HG03520 (cell line): ENCODE measurements at regions not wholly inside any gene's neighbourhood (a gene's known extent, or its start where the extent isn't known, plus 50 kb on each side); places are given as distances from the start of the nearest gene placed in this dataset.

Experiments
- ATAC-seq: cut with Tn5 transposase; IDR thresholded peaks from one replicate; pipeline ENCODE4 v1.9.1; 2021; ENCODE audit warnings: mild to moderate bottlenecking, moderate library complexity; ENCODE audit not compliant: unreplicated experiment

GRCh38 chr2:226142463-226142862, 657.2 kb downstream of the IRS1 start:
- no peak for ATAC-seq

DNA sequence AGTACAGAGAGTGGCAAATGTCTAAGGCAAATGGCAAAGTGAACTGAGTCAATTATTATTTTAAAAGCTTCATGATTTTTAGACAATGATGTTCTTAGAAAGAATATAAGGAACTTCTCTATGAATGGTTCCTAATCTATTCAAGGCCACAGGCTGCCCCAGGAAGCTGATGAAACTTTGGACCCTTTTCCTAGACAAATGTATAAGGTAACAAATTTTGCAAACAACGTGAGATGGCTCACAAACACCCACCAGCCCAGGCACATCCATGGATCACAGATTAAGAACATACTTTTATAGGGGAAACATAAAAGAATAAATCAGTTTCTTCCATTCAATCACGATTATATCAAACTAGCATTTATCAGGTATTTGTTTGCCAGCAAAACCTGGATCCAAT, 659.0 kb downstream of the IRS1 start:
- ATAC-seq, result no peak

GRCh38 chr2:226139759-226140158, 659.9 kb downstream of the IRS1 start:
- ATAC-seq, result no peak

- peak; percentile 27 for ATAC-seq
Measured at GRCh38 chr2:226137201-226137811, 662.3 kb downstream of the IRS1 start.

DNA sequence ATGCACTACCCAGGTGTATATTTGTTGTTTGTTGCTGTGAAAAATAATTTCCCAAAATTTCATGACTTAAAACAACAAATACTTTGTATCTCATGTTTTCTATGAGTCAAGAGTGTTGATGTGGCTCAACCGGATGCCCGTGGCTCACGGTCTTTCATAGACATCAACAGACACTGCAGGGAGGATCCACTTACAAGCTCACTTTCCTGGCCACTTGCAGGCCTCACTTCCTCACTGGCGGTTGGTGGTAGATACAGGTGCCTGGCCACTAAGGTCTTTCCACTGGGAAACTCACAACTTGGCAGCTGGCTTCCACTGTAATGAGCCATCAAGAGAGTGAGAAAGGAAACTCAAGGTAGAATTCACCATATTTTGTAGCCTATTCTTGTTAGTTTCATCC, 662.9 kb downstream of the IRS1 start:
- ATAC-seq, result peak; percentile 39

DNA sequence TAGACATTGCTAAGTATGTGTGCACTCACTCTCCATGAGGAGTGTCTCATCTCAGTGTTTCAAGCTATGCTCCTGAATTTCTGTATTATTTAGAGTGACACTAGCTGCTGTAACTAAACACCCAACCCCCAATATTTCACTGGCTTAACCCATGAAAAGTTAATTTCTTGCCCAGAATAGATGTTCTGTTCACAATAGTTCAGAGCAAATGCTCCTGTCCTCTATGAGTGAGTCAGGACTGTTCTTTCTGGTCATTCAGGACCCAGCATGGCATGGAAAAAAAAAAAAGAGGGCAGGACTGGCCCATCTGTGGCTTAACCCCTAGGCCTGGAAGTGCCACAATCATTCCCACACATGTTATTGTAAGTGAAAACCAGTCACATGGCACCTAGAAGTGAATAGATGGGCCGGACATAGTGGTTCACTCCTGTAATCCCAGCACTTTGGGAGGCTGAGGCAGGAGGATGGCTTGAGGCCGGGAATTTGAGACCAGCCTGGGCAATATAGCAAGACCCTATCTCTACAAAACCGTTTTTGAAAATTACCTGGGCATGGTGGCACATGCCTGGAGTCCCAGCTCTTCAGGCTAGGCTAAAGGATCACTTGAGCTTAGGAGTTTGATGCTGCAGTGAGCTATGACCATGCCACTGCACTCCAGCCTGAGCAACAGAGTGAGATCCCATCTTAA, 663.6 kb downstream of the IRS1 start:
- ATAC-seq, result no peak

DNA sequence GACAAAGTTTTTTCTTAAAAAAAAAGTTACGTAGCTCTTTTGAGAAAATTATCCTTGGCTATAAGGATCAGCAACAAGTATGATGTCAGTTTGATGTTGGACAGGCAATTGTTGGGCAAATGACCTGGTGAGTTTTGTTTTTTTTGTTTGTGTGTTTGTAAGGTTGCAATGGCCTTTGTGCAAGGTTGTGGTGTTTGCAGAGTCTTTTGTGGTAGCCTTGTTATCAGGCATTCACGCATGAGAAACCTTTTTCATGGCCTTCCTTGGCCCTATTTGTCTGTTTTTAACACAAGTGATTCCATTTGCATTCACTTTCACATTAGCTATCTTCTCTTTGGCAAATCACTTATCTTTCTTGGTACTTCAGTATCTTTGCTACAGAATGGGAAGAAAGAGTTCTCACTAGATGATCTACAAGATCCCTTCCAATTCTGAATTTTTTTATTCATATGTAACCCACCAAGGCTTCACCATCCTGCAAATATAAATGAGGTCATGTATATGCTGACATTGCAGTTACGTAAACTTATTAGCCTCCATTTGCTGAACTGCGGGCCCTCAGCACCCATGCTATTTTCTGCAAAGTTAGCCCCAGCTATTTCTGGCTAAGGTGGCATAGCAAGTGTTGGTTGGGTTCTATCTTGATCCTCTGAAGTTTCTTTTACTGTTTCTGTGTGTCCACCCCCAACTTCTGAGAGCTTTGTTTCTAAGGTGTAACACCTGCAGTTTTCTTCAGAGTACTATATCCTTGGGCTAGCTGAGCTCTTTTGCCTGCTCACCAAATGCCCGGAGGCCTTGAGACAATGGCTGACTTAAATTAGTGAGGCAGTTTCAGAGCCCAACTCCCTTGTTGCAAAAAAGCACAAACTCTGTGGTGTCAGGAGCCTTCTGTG, 667.1 kb downstream of the IRS1 start:
- no peak for ATAC-seq

GRCh38 chr2:226131299-226131784, 668.3 kb downstream of the IRS1 start:
- ATAC-seq, result no peak

- ATAC-seq, result no peak
Measured at GRCh38 chr2:226130192-226130591, 669.4 kb downstream of the IRS1 start.

DNA sequence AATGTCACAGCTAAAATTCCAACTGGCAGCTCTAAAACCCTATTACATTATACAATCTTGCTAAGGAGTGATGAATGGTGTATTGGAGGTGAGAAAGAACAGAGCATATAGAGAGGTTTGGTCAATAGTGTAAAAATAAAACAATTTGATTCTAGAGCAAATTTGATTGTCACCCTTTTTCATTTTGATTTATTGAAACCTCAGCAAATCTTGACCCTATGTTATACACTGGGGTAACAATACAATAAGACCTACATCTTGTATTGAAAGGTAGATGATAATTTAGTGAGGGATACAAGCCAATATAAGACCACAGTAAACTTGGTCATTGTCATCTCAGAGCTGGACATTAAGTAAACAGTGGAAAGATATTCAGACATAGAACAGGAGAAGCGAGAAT, 671.9 kb downstream of the IRS1 start:
- no peak for ATAC-seq

DNA sequence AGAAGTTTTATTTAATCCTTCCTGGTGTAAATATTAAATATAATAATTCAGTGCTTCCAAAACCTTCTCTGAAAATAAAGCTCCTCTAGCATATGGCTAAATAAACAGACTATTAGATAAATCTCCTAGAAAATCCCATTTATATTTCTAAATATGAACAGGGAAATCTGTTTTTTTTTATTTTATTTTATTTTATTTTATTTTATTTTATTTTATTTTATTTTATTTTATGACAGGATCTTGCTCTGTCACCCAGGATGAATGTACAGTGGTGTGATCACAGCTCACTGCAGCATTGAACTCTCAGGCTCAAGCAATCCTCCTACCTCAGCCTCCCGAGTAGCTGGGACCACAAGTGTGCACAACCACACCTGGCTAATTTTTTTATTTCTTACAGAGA, 673.5 kb downstream of the IRS1 start:
- no peak for ATAC-seq

DNA sequence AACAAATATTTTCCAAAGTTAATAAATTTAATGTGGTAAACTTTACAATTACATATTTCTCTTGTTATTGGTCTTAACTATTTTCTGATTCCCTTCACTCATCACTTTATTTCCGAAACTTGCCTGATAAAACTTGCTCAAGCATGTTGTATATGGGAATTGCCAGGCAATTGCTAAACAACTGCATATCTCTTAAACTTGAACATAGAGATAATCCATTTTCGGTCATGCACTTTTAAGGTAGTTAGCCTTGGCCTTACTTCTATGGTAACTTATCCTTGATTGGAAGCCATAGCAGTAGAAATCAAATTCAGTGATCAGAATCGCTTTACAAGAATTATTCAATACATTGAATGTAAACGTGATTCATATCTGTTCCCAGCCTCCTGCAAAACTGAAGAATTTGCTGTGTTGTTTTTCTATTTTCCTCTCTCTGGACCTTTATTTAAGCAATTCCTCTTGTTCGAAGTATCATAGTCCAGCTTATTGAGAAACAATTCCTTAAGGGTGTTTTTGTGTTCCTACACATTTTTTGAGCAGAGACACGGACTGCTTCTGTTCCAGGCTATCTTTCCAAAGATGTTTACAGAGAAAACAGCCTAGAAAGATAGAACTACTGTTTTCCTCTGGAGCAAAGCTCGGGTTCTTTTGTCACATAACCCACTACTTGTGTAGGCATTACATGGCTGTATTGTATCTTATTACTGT, 674.3 kb downstream of the IRS1 start:
- no peak for ATAC-seq

- no peak for ATAC-seq
Measured at GRCh38 chr2:226124548-226125011, 675.0 kb downstream of the IRS1 start.

- ATAC-seq, result no peak
Measured at GRCh38 chr2:226123300-226123699, 676.3 kb downstream of the IRS1 start.

- ATAC-seq, result no peak
Measured at GRCh38 chr2:226122041-226122440, 677.6 kb downstream of the IRS1 start.

GRCh38 chr2:226121046-226121738, 678.4 kb downstream of the IRS1 start:
- ATAC-seq, result no peak

DNA sequence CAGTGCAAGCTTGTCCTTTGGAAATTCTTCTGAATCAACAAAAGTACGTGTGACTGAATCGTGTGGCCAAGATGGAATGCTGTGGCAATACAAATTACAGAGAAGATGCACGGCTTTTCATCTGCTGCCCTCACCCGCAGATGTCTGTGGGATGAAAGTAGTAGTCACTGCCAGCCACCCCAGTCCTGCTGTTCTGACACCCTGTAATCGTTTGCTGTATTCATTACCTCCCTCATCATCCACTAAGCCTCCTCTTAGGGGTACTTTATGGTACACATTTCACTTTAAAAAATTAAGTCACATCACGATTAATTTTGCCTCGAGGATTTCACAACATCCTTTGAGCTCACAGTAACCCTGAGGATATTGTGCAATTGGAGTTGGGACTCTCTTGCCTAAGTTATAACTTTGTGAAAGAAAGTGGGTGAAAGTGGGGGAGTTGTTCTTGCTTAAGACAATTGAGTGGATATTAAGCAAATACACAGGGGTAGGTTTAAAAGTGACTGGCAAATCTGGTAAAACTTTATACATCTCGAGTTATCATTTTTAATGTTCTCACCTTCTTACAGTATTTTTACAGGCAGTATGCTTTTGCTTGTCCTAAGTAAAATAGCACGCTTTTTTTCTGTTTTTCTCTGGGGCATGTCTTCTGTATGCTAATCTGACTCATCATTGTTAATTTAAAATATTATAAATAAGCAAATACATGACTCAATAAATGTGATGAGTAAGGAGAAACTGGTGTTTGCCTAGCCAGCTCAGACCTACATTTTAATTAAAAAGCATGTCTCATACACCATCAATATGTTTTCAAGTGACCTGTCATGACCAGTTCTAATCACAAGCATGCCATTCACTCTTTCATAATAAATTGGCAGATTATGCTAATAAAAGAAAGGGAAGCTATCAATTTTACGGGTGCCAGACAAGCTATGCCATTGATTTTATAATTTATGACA, 680.9 kb downstream of the IRS1 start:
- ATAC-seq, result no peak

GRCh38 chr2:226117510-226118065, 682.0 kb downstream of the IRS1 start:
- ATAC-seq, result no peak

GRCh38 chr2:226116346-226116745, 683.3 kb downstream of the IRS1 start:
- ATAC-seq, result no peak
